ENCODE measurements at regions not wholly inside any gene's neighbourhood (a gene's known extent, or its start where the extent isn't known, plus 50 kb on each side); places are given as distances from the start of the nearest gene placed in this dataset.

DNA sequence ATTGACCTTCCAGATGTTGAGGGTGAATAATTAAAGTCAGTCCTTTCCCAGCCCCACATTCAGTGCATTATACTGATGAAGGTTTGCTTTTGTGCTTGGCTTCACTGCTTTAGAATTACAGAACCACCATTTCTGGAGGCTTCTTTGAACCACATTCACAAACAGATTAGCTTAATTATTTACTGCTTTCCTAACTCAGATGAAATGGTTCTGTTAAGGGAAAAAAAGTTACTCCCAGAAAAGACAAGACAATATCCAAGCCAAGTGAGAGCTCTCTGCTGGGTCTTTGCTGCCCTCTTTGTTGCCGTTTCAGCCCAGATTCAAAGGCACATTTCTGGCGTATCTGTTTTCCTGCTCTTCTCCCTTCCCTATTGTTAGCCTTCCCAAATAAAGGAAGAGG, 188.9 kb downstream of the AHR start:
- TF ChIP-seq, protein P1, sequence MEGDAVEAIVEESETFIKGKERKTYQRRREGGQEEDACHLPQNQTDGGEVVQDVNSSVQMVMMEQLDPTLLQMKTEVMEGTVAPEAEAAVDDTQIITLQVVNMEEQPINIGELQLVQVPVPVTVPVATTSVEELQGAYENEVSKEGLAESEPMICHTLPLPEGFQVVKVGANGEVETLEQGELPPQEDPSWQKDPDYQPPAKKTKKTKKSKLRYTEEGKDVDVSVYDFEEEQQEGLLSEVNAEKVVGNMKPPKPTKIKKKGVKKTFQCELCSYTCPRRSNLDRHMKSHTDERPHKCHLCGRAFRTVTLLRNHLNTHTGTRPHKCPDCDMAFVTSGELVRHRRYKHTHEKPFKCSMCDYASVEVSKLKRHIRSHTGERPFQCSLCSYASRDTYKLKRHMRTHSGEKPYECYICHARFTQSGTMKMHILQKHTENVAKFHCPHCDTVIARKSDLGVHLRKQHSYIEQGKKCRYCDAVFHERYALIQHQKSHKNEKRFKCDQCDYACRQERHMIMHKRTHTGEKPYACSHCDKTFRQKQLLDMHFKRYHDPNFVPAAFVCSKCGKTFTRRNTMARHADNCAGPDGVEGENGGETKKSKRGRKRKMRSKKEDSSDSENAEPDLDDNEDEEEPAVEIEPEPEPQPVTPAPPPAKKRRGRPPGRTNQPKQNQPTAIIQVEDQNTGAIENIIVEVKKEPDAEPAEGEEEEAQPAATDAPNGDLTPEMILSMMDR (IDR thresholded peaks at IDR 0.05; ENCODE audit: low read length), result no peak
- no peak for TF ChIP-seq EZH2 (optimal IDR thresholded peaks at IDR 0.05; ENCODE audit: low read depth, low read length)

All from MM.1S (cell line).